H1 (cell line): ENCODE measurements at regions not wholly inside any gene's neighbourhood (a gene's known extent, or its start where the extent isn't known, plus 50 kb on each side); places are given as distances from the start of the nearest gene placed in this dataset.

ENCODE experiments used
- CTCF ChIA-PET: fragments of 300-600 bp; sonication (Branson Sonifier 250); formaldehyde crosslinking; loops from one replicate; lab custom pipeline; 2021; ENCODE audit not compliant: partially characterized antibody; lab: Charles Lee
- POLR2A ChIA-PET: fragments of 300-600 bp; sonication (Branson Sonifier 250); formaldehyde crosslinking; loops from one replicate; lab custom pipeline; 2021; ENCODE audit warnings: inconsistent platforms; ENCODE audit not compliant: partially characterized antibody; lab: Charles Lee
- DNase-seq, 2 experiments: peaks; one replicate each; pipeline versions ENCODE4 v3.0.0 to v3.0.0-alpha.2; 2010 to 2022; ENCODE audit warnings: low spot score in 2 of 2, low read depth in 1 of 2, mixed read lengths in 1 of 2
- FAIRE-seq: peaks from 2 replicates; lab custom pipeline; 2011; peaks lifted over from hg19 to GRCh38; lab: Jason Lieb, UNC
- H2AFZ ChIP-seq: 2 replicates; pipeline ENCODE4 v1.8.1; 2012; ENCODE audit warnings: low read length, inconsistent platforms
- H2AK5ac ChIP-seq: 2 replicates; pipeline ENCODE4 v1.6.1; 2013; ENCODE audit warnings: low read depth, low read length
- H2BK120ac ChIP-seq: replicated peaks from 2 replicates; pipeline ENCODE3; 2013; ENCODE audit warnings: low read depth, low read length, inconsistent platforms
- H2BK12ac ChIP-seq: 2 replicates; pipeline ENCODE4 v1.6.1; 2013; ENCODE audit warnings: low read depth, low read length
- H2BK15ac ChIP-seq: 2 replicates; pipeline ENCODE4 v1.6.1; 2013; ENCODE audit warnings: low read length
- H2BK20ac ChIP-seq: 2 replicates; pipeline ENCODE4 v1.6.1; 2013; ENCODE audit warnings: low read length
- H2BK5ac ChIP-seq: 2 replicates; pipeline ENCODE4 v1.6.1; 2013; ENCODE audit warnings: low read depth, low read length
- H3K14ac ChIP-seq: 2 replicates; pipeline ENCODE4 v1.6.1; 2013; ENCODE audit warnings: inconsistent platforms; ENCODE audit not compliant: insufficient read length
- H3K18ac ChIP-seq: 2 replicates; pipeline ENCODE4 v1.6.1; 2013; ENCODE audit warnings: low read length; ENCODE audit errors: extremely low read depth
- H3K23ac ChIP-seq: 2 replicates; pipeline ENCODE4 v1.6.1; 2013; ENCODE audit warnings: inconsistent platforms; ENCODE audit not compliant: insufficient read length
- H3K23me2 ChIP-seq: 2 replicates; pipeline ENCODE4 v1.6.1; 2013; ENCODE audit warnings: low read depth, low read length
- H3K27ac ChIP-seq: 2 replicates; pipeline ENCODE4 v1.6.1; 2011; ENCODE audit warnings: low read depth, low read length, inconsistent platforms
- H3K27me3 ChIP-seq, 4 experiments: replicated peaks in 1 of 4; 1 replicate in 1 of 4; 2 replicates in 3 of 4; pipeline versions ENCODE4 v1.6.1 to v1.8.1; 2011 to 2013; ENCODE audit warnings: low read length in 3 of 4, mild to moderate bottlenecking in 3 of 4, inconsistent platforms in 2 of 4, mixed read lengths in 2 of 4, moderate library complexity in 1 of 4; ENCODE audit not compliant: control insufficient read depth in 3 of 4, insufficient read depth in 3 of 4; ENCODE audit errors: extremely low read depth in 1 of 4
- H3K36me3 ChIP-seq, 4 experiments: 2 replicates each; pipeline versions ENCODE4 v1.6.1 to v1.8.1; 2011 to 2013; ENCODE audit warnings: mild to moderate bottlenecking in 4 of 4, low read length in 3 of 4, moderate library complexity in 2 of 4, control low read depth in 1 of 4, inconsistent platforms in 1 of 4; ENCODE audit not compliant: insufficient read depth in 4 of 4, control insufficient read depth in 2 of 4
- H3K4ac ChIP-seq: replicated peaks from 2 replicates; pipeline ENCODE3; 2013; ENCODE audit warnings: low read length, low read depth, mixed read lengths, inconsistent platforms; ENCODE audit not compliant: insufficient read length
- H3K4me1 ChIP-seq, 4 experiments: replicated peaks in 1 of 4; 1 replicate in 1 of 4; 2 replicates in 3 of 4; pipeline versions ENCODE4 v1.6.1 to v1.8.1; 2011 to 2013; ENCODE audit warnings: low read length in 3 of 4, inconsistent platforms in 2 of 4, mixed read lengths in 1 of 4; ENCODE audit not compliant: insufficient read depth in 4 of 4, control insufficient read depth in 3 of 4
- H3K4me2 ChIP-seq, 2 experiments: 2 replicates each; pipeline versions ENCODE4 v1.6.1 to v1.8.1; 2011 to 2013; ENCODE audit warnings: low read depth in 2 of 2, low read length in 2 of 2, control low read depth in 1 of 2, inconsistent platforms in 1 of 2, mild to moderate bottlenecking in 1 of 2; ENCODE audit not compliant: insufficient read depth in 1 of 2
- H3K4me3 ChIP-seq, 4 experiments: fragments of 200-600, 300-600 bp in 1 of 4; sonication (generic), shearing (Covaris generic), sonication (Bioruptor Twin) in 1 of 4; 2 replicates each; pipeline versions ENCODE4 v1.5.1 to v1.8.1; 2011 to 2016; ENCODE audit warnings: low read length in 4 of 4, low read depth in 3 of 4, control low read depth in 2 of 4, inconsistent platforms in 2 of 4, mild to moderate bottlenecking in 2 of 4, mixed read lengths in 1 of 4, moderate library complexity in 1 of 4; ENCODE audit not compliant: insufficient read depth in 2 of 4; ENCODE audit errors: extremely low read depth in 1 of 4
- H3K56ac ChIP-seq: replicated peaks from 2 replicates; pipeline ENCODE3; 2013; ENCODE audit warnings: low read depth, mild to moderate bottlenecking, mixed read lengths, low read length, inconsistent platforms; ENCODE audit not compliant: insufficient read length
- H3K79me1 ChIP-seq: 2 replicates; pipeline ENCODE4 v1.6.1; 2013; ENCODE audit warnings: low read depth, low read length, control low read depth
- H3K79me2 ChIP-seq, 2 experiments: 2 replicates each; pipeline versions ENCODE4 v1.6.1 to v1.8.1; 2012 to 2013; ENCODE audit warnings: low read length in 2 of 2, mild to moderate bottlenecking in 2 of 2, inconsistent platforms in 1 of 2; ENCODE audit not compliant: insufficient read depth in 2 of 2, control insufficient read depth in 1 of 2
- H3K9ac ChIP-seq, 4 experiments: replicated peaks in 1 of 4; 1 replicate in 1 of 4; 2 replicates in 3 of 4; pipeline versions ENCODE4 v1.6.1 to v1.8.1; 2011 to 2013; ENCODE audit warnings: low read depth in 3 of 4, low read length in 3 of 4, control low read depth in 2 of 4, mild to moderate bottlenecking in 2 of 4, moderate library complexity in 2 of 4, inconsistent platforms in 1 of 4; ENCODE audit errors: extremely low read depth in 1 of 4
- H3K9me3 ChIP-seq, 2 experiments: 2 replicates each; pipeline versions ENCODE4 v1.6.1 to v1.8.1; 2012 to 2013; ENCODE audit warnings: mild to moderate bottlenecking in 2 of 2, moderate library complexity in 2 of 2, control low read depth in 1 of 2, inconsistent platforms in 1 of 2, low read depth in 1 of 2, low read length in 1 of 2, mixed read lengths in 1 of 2; ENCODE audit not compliant: insufficient read depth in 2 of 2
- H4K20me1 ChIP-seq, 2 experiments: replicated peaks in 1 of 2; 2 replicates each; pipeline versions ENCODE3 to v1.8.1; 2011 to 2013; ENCODE audit warnings: inconsistent platforms in 2 of 2, low read length in 2 of 2, mild to moderate bottlenecking in 1 of 2; ENCODE audit not compliant: insufficient read depth in 2 of 2, control insufficient read depth in 1 of 2
- H4K5ac ChIP-seq: 2 replicates; pipeline ENCODE4 v1.6.1; 2013; ENCODE audit warnings: low read length, low read depth, mixed read lengths, inconsistent platforms; ENCODE audit not compliant: insufficient read length
- H4K8ac ChIP-seq: 2 replicates; pipeline ENCODE4 v1.8.0; 2013; ENCODE audit warnings: mild to moderate bottlenecking, moderate library complexity, low read length, inconsistent platforms; ENCODE audit not compliant: insufficient read depth; ENCODE audit errors: extremely low read depth
- H4K91ac ChIP-seq: replicated peaks from 2 replicates; pipeline ENCODE3; 2013; ENCODE audit warnings: low read length, mixed read lengths, inconsistent platforms; ENCODE audit not compliant: insufficient read length
- ATF2 ChIP-seq: IDR thresholded peaks from 2 replicates; pipeline ENCODE4 v1.6.1; 2012; ENCODE audit warnings: low read length, inconsistent platforms
- CTCF ChIP-seq, 3 experiments: IDR thresholded peaks; 1 replicate in 2 of 3; 2 replicates in 1 of 3; pipeline versions ENCODE4 v1.5.1 to v1.6.1; 2011; ENCODE audit warnings: low read length in 3 of 3, mild to moderate bottlenecking in 3 of 3, inconsistent platforms in 2 of 3, low read depth in 1 of 3, moderate library complexity in 1 of 3; ENCODE audit not compliant: insufficient read depth in 1 of 3; ENCODE audit errors: control extremely low read depth in 1 of 3
- E2F6 ChIP-seq: IDR thresholded peaks from 2 replicates; pipeline ENCODE4 v1.6.1; 2012; ENCODE audit warnings: inconsistent platforms
- MAFK ChIP-seq: IDR thresholded peaks from 2 replicates; pipeline ENCODE4 v1.6.1; 2012; ENCODE audit warnings: low read depth, mild to moderate bottlenecking, improper control_type of control experiment, low read length
- RNF2 ChIP-seq: fragments of 200-900, 300-1000 bp; sonication (generic); IDR thresholded peaks from 2 replicates; pipeline ENCODE4 v1.7.1; 2016; ENCODE audit warnings: borderline replicate concordance, low read depth, mild to moderate bottlenecking, antibody characterized with exemption, low read length; ENCODE audit not compliant: poor library complexity, severe bottlenecking; ENCODE audit errors: missing control alignments
- SIRT6 ChIP-seq: IDR thresholded peaks from one replicate; pipeline ENCODE4 v1.7.1; 2012; ENCODE audit warnings: low read length, inconsistent platforms
- SP2 ChIP-seq: IDR thresholded peaks from 2 replicates; pipeline ENCODE4 v1.6.1; 2012; ENCODE audit warnings: mild to moderate bottlenecking, low read length, inconsistent platforms
- USF2 ChIP-seq: IDR thresholded peaks from 2 replicates; pipeline ENCODE4 v1.6.1; 2011; ENCODE audit warnings: low read length, improper control_type of control experiment
- WGBS, 2 experiments: shearing (Covaris generic) in 1 of 2; methylation state at CpG; one replicate each; pipeline versions ENCODE4 v1.1.6 to v1.1.7; 2013 to 2015; ENCODE audit warnings: low lambda C conversion rate in 2 of 2, mixed read lengths in 2 of 2, inconsistent platforms in 1 of 2, low coverage in 1 of 2, missing lambda C conversion rate in 1 of 2; ENCODE audit not compliant: insufficient replicate concordance in 2 of 2, insufficient coverage in 1 of 2, insufficient read length in 1 of 2; ENCODE audit errors: extremely low coverage in 1 of 2, missing lambda C conversion rate in 1 of 2; 5-methylcytosine and 5-hydroxymethylcytosine counted together

DNA sequence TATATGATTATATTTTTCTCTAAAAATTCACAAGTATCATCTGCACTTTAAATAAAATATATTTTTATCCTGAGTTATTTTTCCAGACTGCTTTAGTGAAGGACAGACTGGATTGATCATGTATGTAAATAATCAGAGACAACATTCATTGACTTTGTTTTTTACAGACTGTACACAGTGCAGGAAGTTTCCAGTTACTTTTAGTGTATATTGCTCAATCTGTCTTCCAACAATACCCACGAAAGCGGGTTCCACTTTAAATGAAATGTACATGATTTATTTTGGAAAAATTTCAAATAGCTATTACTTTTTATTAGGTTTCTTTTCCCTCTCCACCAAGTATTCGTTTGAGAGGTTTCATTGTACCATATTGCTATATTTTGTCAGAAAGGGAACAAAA is 497.0 kb downstream of the FSCB start:
- Histone ChIP-seq H3K4me1 (no peaks in the 10 kb centered on the region), H2BK12ac (no peak overlapping the region), H4K8ac (no peak overlapping the region), H3K4ac (no peak overlapping the region), H3K79me1 (no peaks in the 10 kb centered on the region), H3K9ac (no peak overlapping the region), H4K5ac (no peak overlapping the region), H2BK20ac (no peak overlapping the region), H3K56ac (no peak overlapping the region), H3K9me3 (no peaks in the 10 kb centered on the region), H2BK120ac (no peak overlapping the region), H3K79me2 (no peaks in the 10 kb centered on the region), H3K23ac (no peak overlapping the region), H3K36me3 (no peaks in the 10 kb centered on the region), H2AFZ (no peak overlapping the region), H3K27ac (no peak overlapping the region), H3K4me2 (no peak overlapping the region), H2AK5ac (no peak overlapping the region), H2BK5ac (no peak overlapping the region), H2BK15ac (no peak overlapping the region), H3K23me2 (no peaks in the 10 kb centered on the region), H3K18ac (no peak overlapping the region), H3K27me3 (no peaks in the 10 kb centered on the region), H3K4me3 (no peak overlapping the region), H4K91ac (no peak overlapping the region), H3K14ac (no peak overlapping the region), H4K20me1 (no peaks in the 10 kb centered on the region)
- ChIA-PET POLR2A (no interaction called here), CTCF (interaction anchor here (0.6 kb wide), 1 partner anchor 470 kb away, joined by 3 read pairs; no protein-coding TSS in a partner anchor)
- DNase-seq (no peak), FAIRE-seq (no peak)
- 93% methylated on average over 3 of the region's 3 CpGs; no CpG with 5 or more reads in 1 of the 2 experiments for WGBS, 2 experiments
- TF ChIP-seq ATF2 = no peak
- TF ChIP-seq E2F6 = no peak
- no peak for TF ChIP-seq MAFK
- TF ChIP-seq USF2 = no peak
- TF ChIP-seq SIRT6 = no peak
- TF ChIP-seq RNF2 = no peak
- no peak for TF ChIP-seq SP2
- TF ChIP-seq CTCF (IDR thresholded peaks at IDR 0.05; ENCODE audit: control extremely low read depth in 1 of 3, insufficient read depth in 1 of 3, low read depth in 1 of 3, low read length in 3 of 3) = no peak
